HG03442 (cell line): ENCODE measurements at regions not wholly inside any gene's neighbourhood (a gene's known extent, or its start where the extent isn't known, plus 50 kb on each side); places are given as distances from the start of the nearest gene placed in this dataset.
"Not testable (repeated sequence)": the region's sequence is repeated elsewhere in the genome, so short reads cannot be mapped to it uniquely, and the experiment has no call there.

Experiments
- ATAC-seq: cut with Tn5 transposase; IDR thresholded peaks from one replicate; pipeline ENCODE4 v1.9.1; 2021; ENCODE audit warnings: mild to moderate bottlenecking, moderate library complexity; ENCODE audit not compliant: unreplicated experiment

DNA sequence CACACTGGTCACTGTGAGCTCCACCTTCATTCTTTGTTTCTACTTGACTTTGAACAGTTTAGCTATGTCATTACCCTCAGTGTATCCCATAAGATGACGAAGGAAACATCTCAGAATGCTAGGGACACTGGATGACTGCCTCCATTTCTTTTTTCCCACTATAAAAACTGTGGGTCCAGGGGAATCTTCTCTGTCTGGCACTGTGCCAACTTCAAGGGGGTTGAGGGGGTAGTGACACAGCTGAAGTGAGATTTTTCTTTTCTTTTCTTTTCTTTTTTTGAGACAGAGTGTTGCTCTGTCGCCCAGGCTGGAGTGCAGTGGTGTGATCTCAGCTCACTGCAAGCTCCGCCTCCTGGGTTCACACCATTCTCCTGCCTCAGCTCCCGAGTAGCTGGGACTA lies 302.6 kb upstream of the TARS1 start:
- not testable (repeated sequence) for ATAC-seq

DNA sequence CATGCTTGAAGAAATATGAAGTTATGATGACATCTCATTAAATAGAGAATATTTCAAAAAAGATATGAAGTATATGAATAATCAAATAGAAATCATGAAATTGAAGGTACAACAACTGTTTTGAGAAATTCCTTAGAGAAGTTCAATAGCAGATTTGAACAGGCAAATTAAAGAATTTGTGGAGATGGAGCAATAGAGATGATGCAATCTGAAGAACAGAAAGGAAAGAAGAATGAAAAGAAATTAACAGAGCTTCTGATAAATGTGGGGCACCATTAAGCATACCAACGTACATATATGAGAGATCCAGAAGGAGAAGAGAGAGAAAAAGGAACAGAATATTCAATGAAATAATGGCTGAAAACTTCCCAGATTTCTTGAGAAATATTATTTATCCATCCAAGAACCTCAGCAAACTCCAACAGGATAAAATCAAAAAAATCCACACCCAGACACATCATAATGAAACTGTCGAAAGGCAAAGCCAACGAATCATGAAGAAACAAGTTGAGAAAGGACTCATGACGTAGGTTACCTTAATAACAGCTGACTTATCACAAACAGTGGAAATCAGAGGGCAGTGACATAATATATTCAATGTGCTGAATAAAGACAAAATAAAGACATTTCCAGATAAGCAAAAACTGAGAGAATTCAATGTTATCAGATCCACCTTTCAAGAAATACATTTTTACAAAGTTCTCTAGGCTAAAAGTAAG lies 297.2 kb upstream of the TARS1 start:
- no peak for ATAC-seq

DNA sequence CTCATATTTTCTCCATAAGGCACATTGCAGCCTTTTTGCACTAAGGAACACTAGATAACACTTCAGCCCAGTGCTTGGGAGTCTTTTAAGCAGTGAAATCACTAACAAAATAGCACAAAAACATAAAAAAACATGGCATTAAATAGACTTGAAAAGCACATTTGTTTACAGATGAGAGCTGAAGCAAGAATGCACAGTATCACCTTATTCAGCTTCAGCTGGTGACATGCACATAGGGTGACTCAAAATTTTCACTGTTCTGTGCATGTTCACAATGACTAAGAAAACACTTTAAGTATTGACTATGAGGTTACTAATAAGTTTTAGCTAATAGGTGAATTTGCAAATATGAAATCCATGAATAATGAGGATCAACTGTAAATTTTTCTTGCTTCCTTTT lies 293.9 kb upstream of the TARS1 start:
- no peak for ATAC-seq

DNA sequence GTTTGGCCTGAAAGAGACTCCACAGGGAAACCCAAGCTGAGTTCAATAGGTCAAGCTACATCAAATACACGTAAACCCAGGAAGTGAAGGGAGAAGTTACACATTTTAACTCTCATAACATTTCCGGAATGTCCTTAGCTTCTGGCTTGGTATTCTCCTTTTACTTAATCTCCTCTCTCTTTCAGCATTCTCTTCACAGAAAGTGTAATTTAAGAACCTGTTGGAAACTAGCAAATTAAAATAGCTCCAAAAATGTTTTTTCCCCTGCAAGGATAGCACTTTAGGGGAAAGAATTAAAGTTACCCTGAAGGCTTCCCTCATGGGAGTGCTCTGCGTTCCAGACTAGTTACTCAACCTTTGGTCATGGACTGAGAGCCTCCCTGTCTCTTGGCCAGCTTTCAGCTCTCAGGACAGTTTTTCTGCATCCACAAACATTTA lies 292.7 kb upstream of the TARS1 start:
- ATAC-seq: no peak

DNA sequence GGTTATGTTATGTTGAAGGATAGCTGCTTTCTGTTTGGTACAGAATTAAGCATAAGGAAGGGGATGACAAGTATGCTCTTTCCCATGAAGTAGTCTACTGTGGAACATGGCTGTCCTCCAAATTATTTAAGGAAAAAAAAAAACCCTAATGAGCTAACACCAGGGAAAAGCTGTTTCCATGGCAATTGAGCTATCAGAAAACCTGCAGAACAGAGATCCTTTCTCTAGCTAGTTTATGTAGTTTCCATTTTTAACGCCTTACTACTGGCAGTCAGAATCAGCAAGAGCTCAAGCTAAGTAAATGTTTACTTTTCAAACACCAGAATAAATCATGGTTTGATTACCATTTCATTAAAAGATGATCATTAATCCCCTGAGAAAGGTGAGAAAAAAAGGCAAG lies 287.4 kb upstream of the TARS1 start:
- no peak for ATAC-seq

DNA sequence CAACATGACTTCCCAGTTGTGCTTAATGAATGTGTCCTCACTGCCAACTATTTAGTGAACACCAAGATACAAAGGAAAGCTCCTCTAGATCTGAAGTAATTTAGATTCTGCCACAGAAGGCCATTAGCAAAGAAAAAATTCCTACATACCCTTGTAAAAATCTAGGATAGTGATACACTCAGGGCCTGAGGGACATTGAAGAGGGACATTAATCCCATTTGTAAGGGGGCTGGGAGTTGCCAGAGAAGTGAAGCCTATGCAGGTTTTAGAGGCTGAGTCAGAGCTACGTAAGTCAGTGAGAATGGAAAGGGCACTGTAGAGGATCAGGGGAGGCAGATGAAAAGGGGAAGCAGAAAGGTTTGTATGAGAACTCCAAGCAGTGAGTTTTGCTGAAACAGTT lies 286.9 kb upstream of the TARS1 start:
- ATAC-seq: no peak

DNA sequence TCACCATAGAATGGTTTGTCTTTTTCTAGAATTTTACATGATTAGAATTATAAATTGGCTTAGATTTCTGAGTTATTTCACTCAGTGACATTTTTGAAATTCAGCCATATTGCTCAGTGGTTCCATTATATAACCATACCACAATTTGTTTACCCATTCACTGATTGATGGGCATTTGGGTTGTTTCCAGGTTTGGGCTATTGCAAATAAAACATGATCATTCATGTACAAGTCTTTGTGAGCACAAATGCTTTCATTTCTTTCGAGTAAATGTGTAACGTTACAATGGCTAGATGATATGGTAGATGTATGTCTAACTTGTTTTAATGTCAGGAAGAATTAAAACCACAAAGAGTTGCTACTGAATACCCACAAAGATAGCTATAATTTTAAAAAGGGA lies 279.9 kb upstream of the TARS1 start:
- no peak for ATAC-seq

DNA sequence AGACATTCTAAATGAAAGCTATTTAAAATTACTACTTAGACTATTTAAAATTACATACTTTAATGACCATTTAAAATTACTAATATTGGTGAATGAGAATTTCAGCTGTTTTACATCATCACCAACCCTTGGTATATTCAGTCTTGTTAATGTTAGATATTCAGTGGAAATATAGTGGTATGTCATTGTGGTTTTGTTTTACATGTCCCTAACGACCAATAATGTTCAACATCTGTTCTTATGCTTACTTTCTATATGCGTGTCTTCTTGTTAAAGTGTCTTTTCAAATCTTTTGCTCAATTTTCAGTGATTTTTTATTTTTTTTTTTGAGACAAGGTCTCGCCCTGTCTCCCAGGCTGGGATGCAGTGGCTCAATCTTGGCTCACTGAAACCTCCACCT lies 279.3 kb upstream of the TARS1 start:
- no peak for ATAC-seq

DNA sequence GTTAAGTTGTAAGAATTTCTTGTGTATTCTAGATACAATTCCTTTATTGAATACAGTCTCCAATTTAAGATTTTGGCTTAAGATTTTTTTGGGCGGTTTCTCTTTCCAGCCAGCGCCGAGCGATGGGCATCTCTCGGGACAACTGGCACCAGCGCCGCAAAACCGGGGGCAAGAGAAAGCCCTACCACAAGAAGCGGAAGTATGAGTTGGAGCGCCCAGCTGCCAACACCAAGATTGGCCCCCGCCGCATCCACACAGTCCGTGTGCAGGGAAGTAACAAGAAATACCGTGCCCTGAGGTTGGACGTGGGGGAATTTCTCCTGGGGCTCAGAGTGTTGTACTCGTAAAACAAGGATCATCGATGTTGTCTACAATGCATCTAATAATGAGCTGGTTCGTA lies 278.7 kb upstream of the TARS1 start:
- no peak for ATAC-seq

DNA sequence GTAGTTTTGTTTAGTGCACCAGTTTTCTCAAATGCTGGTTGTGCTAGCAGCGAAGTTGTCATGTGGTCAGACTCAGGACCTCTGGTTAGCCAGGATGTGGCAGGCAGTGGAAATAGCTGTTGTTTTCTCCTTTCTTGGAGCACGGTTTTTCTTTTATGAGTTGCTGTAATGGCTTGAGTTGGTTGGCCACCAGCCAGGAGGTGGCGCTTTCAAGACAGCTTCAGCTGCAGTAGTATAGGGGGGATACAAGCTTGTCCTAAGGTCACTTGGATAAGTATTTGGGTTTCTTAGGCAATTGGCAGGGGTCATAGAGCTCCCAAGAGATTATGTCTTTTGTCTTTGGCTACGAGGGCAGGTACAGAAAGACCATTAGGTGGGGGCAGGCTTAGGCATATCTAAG lies 274.2 kb upstream of the TARS1 start:
- ATAC-seq: no peak

DNA sequence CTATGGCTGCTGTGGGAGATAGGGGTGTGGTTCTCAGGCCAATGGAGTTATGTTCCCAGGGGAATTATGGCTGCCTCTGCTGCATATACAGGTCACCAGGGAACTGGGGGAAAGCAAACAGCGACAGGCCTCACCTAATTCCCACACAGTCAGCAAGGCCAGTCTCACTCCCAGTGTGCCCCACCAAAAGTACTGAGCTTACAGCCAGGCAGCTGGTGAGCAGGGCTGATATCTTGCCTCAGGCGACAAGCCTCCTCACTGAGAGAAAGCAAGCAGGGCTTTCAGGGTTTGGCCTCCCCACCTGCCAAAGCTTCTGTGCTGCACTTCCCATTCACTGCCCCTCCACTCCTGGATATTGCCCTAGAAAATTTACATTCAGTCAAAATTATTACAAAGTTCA lies 273.8 kb upstream of the TARS1 start:
- no peak for ATAC-seq

DNA sequence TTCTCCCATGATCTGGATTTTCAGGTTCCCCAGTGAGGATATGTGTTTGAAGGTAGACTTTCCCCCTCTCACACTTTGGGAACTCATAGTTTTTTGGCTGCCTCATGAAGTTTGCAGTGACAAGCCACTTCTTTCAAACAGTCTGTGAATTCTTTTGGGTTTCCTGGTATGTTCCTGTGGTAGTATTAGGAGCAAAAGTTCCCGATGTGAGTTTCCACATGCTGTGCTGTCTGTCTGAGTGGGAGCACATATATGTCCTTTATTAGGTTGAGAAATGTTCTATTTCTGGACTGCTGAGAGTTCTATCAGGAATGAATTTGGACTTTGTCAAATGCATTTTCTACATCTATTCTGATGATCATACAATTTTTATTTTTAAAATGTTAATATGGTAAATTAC lies 273.2 kb upstream of the TARS1 start:
- ATAC-seq: no peak

DNA sequence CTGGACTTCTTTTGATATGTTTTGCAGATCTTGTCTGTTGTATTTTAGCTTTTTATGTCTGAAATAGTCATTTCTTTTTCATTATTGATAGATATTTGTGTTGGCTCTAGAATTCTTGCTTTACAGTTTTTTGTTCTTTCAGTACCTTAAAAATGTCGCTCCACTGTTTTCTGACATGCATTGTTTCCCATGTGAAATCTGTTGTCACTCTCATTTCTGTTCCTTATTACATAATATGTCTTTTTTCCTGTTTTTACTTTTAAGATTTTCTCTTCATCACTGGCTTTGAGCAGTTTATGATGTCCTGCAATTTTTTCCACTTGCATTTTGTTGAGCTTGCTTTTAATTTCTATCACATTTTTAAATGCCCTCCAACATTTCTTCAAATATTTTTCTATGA lies 270.4 kb upstream of the TARS1 start:
- ATAC-seq: no peak

DNA sequence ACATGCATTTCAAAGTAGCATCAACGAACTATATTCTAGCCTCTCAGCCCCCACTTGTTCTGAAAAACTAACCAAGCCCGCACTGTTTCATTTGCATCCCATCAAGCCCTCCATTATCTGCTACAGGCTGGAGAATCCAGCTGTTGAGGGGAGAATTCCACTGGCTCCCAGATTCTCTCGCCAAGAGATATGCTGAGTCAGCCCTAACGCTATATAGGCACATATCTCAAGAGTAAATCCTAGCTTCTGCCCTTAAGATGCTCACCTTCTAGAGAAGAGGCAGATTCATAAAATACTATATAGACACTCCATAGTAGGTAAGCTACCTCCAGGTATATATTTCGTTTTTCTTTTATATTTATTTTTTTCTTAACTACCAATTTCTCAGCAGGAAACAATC lies 266.4 kb upstream of the TARS1 start:
- ATAC-seq: no peak

DNA sequence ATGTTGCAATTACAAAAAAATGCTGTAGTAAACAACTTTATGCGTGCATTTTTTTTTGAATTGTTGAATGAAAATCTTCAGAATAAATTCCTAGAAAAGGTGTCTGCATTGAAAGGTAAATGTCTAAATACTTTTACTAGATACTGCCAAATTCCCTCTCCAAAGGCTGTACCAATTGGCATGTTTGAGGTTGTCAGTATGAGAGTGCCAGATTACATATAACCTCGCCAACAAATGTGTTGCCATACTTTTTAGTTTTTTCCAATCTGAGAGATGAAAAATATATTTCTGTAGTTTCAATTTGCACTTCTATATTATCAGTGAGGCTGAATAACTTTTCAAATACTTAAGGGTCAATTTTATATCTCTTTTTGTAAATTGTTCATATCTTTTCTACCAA lies 261.5 kb upstream of the TARS1 start:
- no peak for ATAC-seq

DNA sequence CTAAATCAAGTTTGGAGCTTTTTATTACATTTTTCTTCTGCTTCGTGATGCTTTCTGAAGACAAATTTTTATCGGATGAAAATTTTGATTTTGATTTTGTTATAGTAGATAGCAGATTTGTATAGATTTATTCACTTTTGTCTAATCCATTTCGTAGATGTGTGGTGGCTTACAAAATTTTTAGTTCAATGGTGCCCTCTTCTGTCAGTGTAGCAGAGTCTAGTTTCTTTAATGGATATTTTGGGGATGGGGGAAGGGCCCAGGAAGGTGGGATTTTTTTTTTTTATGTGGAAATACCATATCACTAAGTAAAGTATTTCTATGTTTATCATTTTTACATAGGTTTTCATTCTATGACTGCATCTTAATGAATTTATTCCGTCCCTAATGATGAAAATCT lies 259.9 kb upstream of the TARS1 start:
- no peak for ATAC-seq

DNA sequence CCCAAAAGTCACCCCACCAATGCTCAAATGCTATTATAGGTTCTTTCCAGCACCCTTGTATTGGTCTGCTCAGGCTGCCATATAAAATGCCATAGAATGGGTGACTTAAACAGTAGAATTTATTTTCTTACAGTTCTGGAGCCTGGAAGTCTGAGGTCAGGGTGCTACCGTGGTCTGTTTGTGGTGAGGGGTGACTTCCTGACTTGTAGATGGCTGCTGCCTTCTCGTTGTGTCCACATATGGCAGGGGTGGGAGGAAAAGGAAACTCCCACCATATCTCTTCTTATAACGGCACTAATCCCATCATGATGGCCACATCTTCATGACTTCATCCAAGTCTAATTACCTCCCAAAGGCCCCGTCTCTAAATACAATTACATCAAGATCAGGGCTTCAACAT lies 257.8 kb upstream of the TARS1 start:
- no peak for ATAC-seq

DNA sequence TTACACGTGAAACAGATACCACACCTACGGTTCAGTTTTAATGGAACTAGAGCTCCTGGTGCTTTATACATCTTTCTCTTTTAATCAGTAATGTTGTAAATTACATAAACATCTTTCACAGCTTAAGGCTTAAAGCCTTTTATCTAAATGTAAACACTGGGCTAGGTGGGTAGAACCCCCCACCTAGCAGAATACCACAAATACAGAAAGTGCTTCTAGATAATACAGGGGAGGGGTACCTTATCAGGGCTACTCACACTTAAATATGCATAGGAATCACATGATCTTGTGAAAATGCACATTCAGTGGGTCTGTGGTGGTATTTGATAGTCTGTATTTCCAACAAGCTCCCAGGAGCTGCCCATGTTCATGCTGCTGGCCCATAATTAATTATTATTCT lies 256.4 kb upstream of the TARS1 start:
- no peak for ATAC-seq

DNA sequence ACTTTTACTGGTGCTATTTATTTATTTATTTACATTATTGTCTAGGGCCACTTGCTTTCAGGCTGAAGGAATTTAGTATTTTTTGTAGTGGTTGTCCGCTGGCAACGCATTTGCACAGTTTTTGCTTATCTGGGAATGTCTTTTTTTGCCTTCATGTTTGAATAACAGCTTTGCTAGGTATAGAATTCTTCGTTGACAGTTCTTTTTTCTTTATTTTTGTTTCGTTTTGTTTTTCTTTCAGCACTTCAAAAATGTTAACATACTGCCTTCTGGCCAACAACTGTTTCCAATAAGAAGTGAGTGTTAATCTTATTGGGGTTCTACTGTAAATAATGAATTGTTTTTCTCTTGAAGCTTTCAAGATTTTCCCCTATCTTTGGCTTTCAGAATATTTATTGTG lies 252.7 kb upstream of the TARS1 start:
- ATAC-seq: no peak

DNA sequence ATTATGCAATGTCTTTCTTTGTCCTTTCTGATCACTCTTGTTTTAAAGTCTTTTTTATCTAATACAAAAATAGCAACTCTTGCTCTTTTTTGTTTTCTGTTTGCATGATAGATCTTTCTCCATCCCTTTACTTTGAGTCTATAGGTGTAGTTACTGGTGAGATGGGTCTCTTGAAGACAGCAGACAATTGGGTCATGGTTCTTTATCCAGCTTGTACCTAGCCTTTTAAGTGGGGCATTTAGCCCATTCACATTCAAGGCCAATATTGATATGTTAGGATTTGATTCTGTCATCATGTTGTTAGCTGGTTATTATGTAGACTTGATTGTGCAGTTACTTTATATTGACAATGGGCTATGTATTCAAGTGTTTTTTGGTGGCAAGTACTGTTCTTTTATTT lies 245.9 kb upstream of the TARS1 start:
- ATAC-seq: no peak

DNA sequence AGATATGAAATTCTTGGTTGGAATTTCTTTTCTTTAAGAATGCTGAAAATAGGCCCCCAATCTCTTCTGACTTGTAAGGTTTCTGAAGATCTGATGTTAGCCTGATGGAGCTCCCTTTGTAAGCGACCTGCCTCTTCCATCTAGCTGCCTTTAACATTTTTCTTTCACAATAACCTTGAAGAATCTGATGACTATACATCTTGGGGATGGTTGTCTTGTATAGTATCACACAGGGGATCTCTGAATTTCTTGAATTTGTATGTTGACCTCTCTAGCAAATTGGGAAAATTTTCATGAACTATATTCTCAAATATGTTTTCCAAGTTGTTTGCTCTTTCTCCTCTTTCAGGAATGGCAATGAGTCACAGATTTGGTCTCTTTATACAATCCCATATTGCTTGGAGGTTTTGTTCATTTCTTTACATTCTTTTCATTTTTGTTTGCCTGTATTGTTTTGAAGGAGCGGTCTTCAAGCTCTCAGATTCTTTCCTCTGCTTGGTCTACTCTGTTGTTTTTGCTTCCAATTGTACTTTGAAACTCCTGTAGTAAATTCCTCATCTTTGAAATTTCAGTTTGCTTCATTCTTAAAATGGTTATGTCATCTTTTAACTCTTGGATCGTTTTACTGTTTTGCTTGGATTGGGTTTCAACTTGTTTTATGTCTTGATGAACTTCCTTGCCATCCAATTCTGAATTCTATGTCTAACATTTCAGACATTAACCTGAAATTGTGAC lies 245.2 kb upstream of the TARS1 start:
- no peak for ATAC-seq

DNA sequence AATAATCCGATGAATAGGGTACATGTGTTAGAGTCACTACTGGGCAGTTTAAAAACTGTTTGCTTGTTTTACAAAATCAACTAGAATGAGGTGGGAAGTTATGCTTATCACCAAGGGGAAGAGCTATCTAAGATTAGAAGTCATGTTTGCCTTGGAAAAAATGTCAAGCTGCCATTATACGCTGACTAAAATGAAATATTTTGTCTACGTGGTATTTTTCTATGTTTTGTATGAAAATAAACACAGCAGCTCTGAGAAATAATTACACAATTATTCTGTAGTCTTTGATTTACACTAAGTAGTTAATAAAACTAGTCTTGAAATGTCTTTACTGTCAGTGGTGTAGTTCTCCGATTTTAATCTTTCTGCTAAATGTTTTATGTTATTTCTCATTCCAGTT lies 241.9 kb upstream of the TARS1 start:
- ATAC-seq: no peak

DNA sequence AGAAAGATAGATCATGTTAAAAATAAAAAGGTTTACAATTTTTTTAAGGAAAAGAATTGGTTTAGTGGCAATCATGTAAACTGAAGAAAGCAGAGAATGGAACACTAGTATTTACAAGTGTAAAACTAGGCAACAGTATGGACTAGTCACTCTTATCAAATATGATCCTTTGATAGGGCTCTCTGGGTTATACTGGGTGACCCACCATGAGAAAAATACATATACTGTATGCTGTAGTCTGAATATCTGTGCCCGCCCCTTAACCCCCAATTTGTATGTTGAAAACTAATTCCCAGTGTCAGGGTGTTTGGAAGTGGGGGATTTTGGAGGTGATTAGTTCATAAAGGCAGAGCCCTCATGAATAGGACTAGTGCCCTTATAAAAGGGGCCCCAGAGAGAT lies 236.8 kb upstream of the TARS1 start:
- no peak for ATAC-seq
